ENCODE measurements at regions not wholly inside any gene's neighbourhood (a gene's known extent, or its start where the extent isn't known, plus 50 kb on each side); places are given as distances from the start of the nearest gene placed in this dataset.
"Not testable (repeated sequence)": the region's sequence is repeated elsewhere in the genome, so short reads cannot be mapped to it uniquely, and the experiment has no call there.

- not testable (repeated sequence) for TF ChIP-seq POLR2A (IDR thresholded peaks at IDR 0.05; ENCODE audit: borderline replicate concordance, extremely low read depth, insufficient read depth, insufficient read length); CTCF (IDR thresholded peaks at IDR 0.05 in 2 of 3, conservative IDR thresholded peaks at IDR 0.05 in 1 of 3; ENCODE audit: borderline replicate concordance in 1 of 3, insufficient read depth in 1 of 3, low read depth in 2 of 3, low read length in 2 of 3); EZH2 (IDR thresholded peaks at IDR 0.05); EZH2phosphoT487 (IDR thresholded peaks at IDR 0.05; ENCODE audit: borderline replicate concordance); SRF (IDR thresholded peaks at IDR 0.05; ENCODE audit: low read depth); SIN3A (IDR thresholded peaks at IDR 0.05; ENCODE audit: low read depth); SP1 (IDR thresholded peaks at IDR 0.05; ENCODE audit: low read depth); POLR2AphosphoS5 (IDR thresholded peaks at IDR 0.05; ENCODE audit: low read depth, low read length); ZFX (IDR thresholded peaks at IDR 0.05); REST (IDR thresholded peaks at IDR 0.05; ENCODE audit: low read depth); CEBPB (IDR thresholded peaks at IDR 0.05; ENCODE audit: low read depth); YY1 (IDR thresholded peaks at IDR 0.05; ENCODE audit: extremely low read depth, insufficient replicate concordance, low read depth, low read length); RAD21 (IDR thresholded peaks at IDR 0.05; ENCODE audit: low read depth)
These were observed 374.2 kb downstream of the CDY2B start for GRCh38 chrY:17505834-17506233.
